ENCODE measurements at regions not wholly inside any gene's neighbourhood (a gene's known extent, or its start where the extent isn't known, plus 50 kb on each side); places are given as distances from the start of the nearest gene placed in this dataset.

DNA sequence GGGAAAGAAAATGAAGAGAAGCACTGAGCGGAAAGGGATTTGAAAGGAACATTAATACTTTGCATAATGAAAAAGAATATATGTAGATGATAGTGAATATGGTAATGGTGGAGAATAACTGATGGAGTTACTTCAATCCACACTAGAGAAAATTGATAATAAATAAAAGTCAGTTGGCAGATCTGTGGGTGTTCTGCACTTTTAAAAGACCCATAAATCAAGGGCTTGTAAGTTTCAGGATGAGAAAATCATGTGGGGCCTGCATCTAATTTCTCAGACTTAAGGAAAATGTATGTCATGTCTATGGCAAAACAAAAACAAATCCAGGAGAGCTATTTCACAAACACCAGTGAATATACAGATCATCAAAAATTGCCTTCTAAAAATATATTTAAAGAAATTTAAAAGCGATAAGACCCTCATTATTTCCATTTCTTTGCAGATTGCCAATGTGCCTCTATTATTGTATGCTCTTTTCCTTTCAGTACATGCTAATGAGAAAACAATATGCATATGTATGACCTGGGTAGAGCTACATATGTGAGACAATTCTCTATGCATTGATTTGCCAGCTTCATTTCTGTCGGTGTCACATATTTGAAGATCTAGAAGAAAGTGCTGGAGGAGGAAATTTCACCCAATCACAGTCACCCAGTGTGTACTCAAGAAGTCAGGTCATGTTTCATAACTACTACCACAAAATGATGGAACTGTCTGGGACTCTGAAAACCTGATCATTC is 269.9 kb upstream of the PDZRN3 start:
- TF ChIP-seq, protein P1, sequence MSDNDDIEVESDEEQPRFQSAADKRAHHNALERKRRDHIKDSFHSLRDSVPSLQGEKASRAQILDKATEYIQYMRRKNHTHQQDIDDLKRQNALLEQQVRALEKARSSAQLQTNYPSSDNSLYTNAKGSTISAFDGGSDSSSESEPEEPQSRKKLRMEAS (IDR thresholded peaks at IDR 0.05), result no peak
- TF ChIP-seq, protein P2, sequence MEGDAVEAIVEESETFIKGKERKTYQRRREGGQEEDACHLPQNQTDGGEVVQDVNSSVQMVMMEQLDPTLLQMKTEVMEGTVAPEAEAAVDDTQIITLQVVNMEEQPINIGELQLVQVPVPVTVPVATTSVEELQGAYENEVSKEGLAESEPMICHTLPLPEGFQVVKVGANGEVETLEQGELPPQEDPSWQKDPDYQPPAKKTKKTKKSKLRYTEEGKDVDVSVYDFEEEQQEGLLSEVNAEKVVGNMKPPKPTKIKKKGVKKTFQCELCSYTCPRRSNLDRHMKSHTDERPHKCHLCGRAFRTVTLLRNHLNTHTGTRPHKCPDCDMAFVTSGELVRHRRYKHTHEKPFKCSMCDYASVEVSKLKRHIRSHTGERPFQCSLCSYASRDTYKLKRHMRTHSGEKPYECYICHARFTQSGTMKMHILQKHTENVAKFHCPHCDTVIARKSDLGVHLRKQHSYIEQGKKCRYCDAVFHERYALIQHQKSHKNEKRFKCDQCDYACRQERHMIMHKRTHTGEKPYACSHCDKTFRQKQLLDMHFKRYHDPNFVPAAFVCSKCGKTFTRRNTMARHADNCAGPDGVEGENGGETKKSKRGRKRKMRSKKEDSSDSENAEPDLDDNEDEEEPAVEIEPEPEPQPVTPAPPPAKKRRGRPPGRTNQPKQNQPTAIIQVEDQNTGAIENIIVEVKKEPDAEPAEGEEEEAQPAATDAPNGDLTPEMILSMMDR (IDR thresholded peaks at IDR 0.05), result no peak
- TF ChIP-seq RNF2 (IDR thresholded peaks at IDR 0.05; ENCODE audit: borderline replicate concordance, low read depth), result no peak
- TF ChIP-seq EP300 (IDR thresholded peaks at IDR 0.05), result no peak
- no peak for TF ChIP-seq POLR2A (IDR thresholded peaks at IDR 0.05; ENCODE audit: low read length)
- no peak for TF ChIP-seq CHD4 (IDR thresholded peaks at IDR 0.05; ENCODE audit: borderline replicate concordance)
- no peak for TF ChIP-seq ZNF302 (CRISPR knock-in tag; IDR thresholded peaks at IDR 0.05)
- TF ChIP-seq RFX5 (IDR thresholded peaks at IDR 0.05), result no peak
